GM21786 (cell line): ENCODE measurements at regions not wholly inside any gene's neighbourhood (a gene's known extent, or its start where the extent isn't known, plus 50 kb on each side); places are given as distances from the start of the nearest gene placed in this dataset.

ENCODE experiments used
- ATAC-seq: cut with Tn5 transposase; IDR thresholded peaks from one replicate; pipeline ENCODE4 v1.9.1; 2021; ENCODE audit not compliant: unreplicated experiment

- ATAC-seq = no peak
Observed at GRCh38 chr11:119783466-119784400, 54.7 kb upstream of the NECTIN1 start.

- ATAC-seq = peak; percentile 41
Observed at GRCh38 chr11:119782739-119783072, 53.7 kb upstream of the NECTIN1 start.

- ATAC-seq = no peak
Observed at GRCh38 chr11:119782006-119782738, 53.2 kb upstream of the NECTIN1 start.

GRCh38 chr11:119780222-119780953 is 51.4 kb upstream of the NECTIN1 start:
- no peak for ATAC-seq

GRCh38 chr11:119779195-119780071 is 50.4 kb upstream of the NECTIN1 start:
- ATAC-seq = no peak
